ENCODE measurements at regions not wholly inside any gene's neighbourhood (a gene's known extent, or its start where the extent isn't known, plus 50 kb on each side); places are given as distances from the start of the nearest gene placed in this dataset.
"Not testable (repeated sequence)": the region's sequence is repeated elsewhere in the genome, so short reads cannot be mapped to it uniquely, and the experiment has no call there.

DNA sequence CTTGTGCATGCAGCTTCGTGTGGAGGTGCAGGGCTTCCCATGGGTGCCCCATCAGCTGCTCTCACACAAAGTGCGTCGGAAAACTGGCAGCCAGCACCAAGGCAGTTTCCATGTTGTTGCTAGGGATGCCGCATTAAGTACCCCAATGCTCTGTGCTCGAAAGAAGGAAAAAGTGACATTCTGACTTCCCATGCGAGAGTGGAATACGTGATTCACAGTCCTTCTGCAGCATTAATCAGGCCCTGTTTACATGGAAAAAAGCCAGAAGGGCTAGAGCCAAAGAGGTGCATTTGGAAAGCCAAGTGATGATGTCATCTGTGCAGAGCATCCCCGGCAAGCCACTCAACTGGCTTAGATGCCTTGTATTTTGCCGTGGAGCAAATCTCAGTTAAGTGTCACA is 258.3 kb downstream of the GATA3 start:
- no peak for DNase-seq
- Histone ChIP-seq H3K79me2 (ENCODE audit: low read length) (no peaks in the 10 kb centered on the region), H3K9me3 (ENCODE audit: low read length) (no peaks in the 10 kb centered on the region), H3K9me2 (replicated peaks; ENCODE audit: insufficient read depth, low read length) (no peaks in the 10 kb centered on the region), H3K4me3 (ENCODE audit: low read length) (no peak overlapping the region), H3K4me1 (ENCODE audit: low read length) (no peaks in the 10 kb centered on the region), H3K4me2 (ENCODE audit: low read depth, low read length, poor library complexity, severe bottlenecking) (no peak overlapping the region), H3K36me3 (ENCODE audit: insufficient read depth, low read length) (no peaks in the 10 kb centered on the region), H3K27ac (ENCODE audit: low read length) (no peak overlapping the region), H4K20me1 (ENCODE audit: insufficient read depth, low read depth, low read length) (no peaks in the 10 kb centered on the region), H3K9ac (ENCODE audit: low read length) (no peak overlapping the region), H3K27me3 (ENCODE audit: low read length) (no peaks in the 10 kb centered on the region; the same call in 1 of the 2 replicates), H2AFZ (ENCODE audit: low read length) (no peak overlapping the region)

GRCh38 chr10:8314486-8314885 is 260.0 kb downstream of the GATA3 start:
- Histone ChIP-seq H3K36me3 (ENCODE audit: insufficient read depth, low read length) (no peaks in the 10 kb centered on the region), H3K9me3 (ENCODE audit: low read length) (no peaks in the 10 kb centered on the region), H3K27ac (ENCODE audit: low read length) (no peak overlapping the region), H3K9me2 (replicated peaks; ENCODE audit: insufficient read depth, low read length) (no peaks in the 10 kb centered on the region), H3K4me2 (ENCODE audit: low read depth, low read length, poor library complexity, severe bottlenecking) (no peak overlapping the region), H3K4me3 (ENCODE audit: low read length) (no peak overlapping the region), H4K20me1 (ENCODE audit: insufficient read depth, low read depth, low read length) (no peaks in the 10 kb centered on the region), H2AFZ (ENCODE audit: low read length) (no peak overlapping the region), H3K9ac (ENCODE audit: low read length) (no peak overlapping the region), H3K79me2 (ENCODE audit: low read length) (no peaks in the 10 kb centered on the region), H3K4me1 (ENCODE audit: low read length) (no peaks in the 10 kb centered on the region), H3K27me3 (ENCODE audit: low read length) (no peaks in the 10 kb centered on the region; the same call in 1 of the 2 replicates)
- DNase-seq: no peak

GRCh38 chr10:8315619-8316021 is 261.1 kb downstream of the GATA3 start:
- H3K79me2 ChIP-seq (ENCODE audit: low read length): no peaks in the 10 kb centered on the region
- no peak overlapping the region for H3K9ac ChIP-seq (ENCODE audit: low read length)
- H3K27ac ChIP-seq (ENCODE audit: low read length): no peak overlapping the region
- H3K9me3 ChIP-seq (ENCODE audit: low read length): no peaks in the 10 kb centered on the region
- DNase-seq: no peak
- no peaks in the 10 kb centered on the region for H3K9me2 ChIP-seq (replicated peaks; ENCODE audit: insufficient read depth, low read length)
- H2AFZ ChIP-seq (ENCODE audit: low read length): no peak overlapping the region
- no peaks in the 10 kb centered on the region for H3K36me3 ChIP-seq (ENCODE audit: insufficient read depth, low read length)
- H4K20me1 ChIP-seq (ENCODE audit: insufficient read depth, low read depth, low read length): no peaks in the 10 kb centered on the region
- H3K4me1 ChIP-seq (ENCODE audit: low read length): no peaks in the 10 kb centered on the region
- no peak overlapping the region for H3K4me3 ChIP-seq (ENCODE audit: low read length)
- H3K27me3 ChIP-seq (ENCODE audit: low read length): no peaks in the 10 kb centered on the region; the same call in 1 of the 2 replicates
- H3K4me2 ChIP-seq (ENCODE audit: low read depth, low read length, poor library complexity, severe bottlenecking): no peak overlapping the region

GRCh38 chr10:8316284-8316683 is 261.8 kb downstream of the GATA3 start:
- Histone ChIP-seq H3K27ac (ENCODE audit: low read length) (no peak overlapping the region), H3K9me2 (replicated peaks; ENCODE audit: insufficient read depth, low read length) (no peaks in the 10 kb centered on the region), H3K36me3 (ENCODE audit: insufficient read depth, low read length) (no peaks in the 10 kb centered on the region), H4K20me1 (ENCODE audit: insufficient read depth, low read depth, low read length) (no peaks in the 10 kb centered on the region), H3K4me2 (ENCODE audit: low read depth, low read length, poor library complexity, severe bottlenecking) (no peak overlapping the region), H3K79me2 (ENCODE audit: low read length) (no peaks in the 10 kb centered on the region), H2AFZ (ENCODE audit: low read length) (no peak overlapping the region), H3K9me3 (ENCODE audit: low read length) (no peaks in the 10 kb centered on the region), H3K4me1 (ENCODE audit: low read length) (no peaks in the 10 kb centered on the region), H3K4me3 (ENCODE audit: low read length) (no peak overlapping the region), H3K27me3 (ENCODE audit: low read length) (no peaks in the 10 kb centered on the region; the same call in 1 of the 2 replicates), H3K9ac (ENCODE audit: low read length) (no peak overlapping the region)
- no peak for DNase-seq

- not testable (repeated sequence) for H3K9ac ChIP-seq (ENCODE audit: low read length); H3K4me2 ChIP-seq (ENCODE audit: low read depth, low read length, poor library complexity, severe bottlenecking); H3K4me3 ChIP-seq (ENCODE audit: low read length); H3K9me2 ChIP-seq (replicated peaks; ENCODE audit: insufficient read depth, low read length); H4K20me1 ChIP-seq (ENCODE audit: insufficient read depth, low read depth, low read length); H3K36me3 ChIP-seq (ENCODE audit: insufficient read depth, low read length); H3K27me3 ChIP-seq (ENCODE audit: low read length); DNase-seq; H3K9me3 ChIP-seq (ENCODE audit: low read length); H3K27ac ChIP-seq (ENCODE audit: low read length); H2AFZ ChIP-seq (ENCODE audit: low read length); H3K4me1 ChIP-seq (ENCODE audit: low read length); H3K79me2 ChIP-seq (ENCODE audit: low read length)
Measured at GRCh38 chr10:8318429-8318828, 263.9 kb downstream of the GATA3 start.

DNA sequence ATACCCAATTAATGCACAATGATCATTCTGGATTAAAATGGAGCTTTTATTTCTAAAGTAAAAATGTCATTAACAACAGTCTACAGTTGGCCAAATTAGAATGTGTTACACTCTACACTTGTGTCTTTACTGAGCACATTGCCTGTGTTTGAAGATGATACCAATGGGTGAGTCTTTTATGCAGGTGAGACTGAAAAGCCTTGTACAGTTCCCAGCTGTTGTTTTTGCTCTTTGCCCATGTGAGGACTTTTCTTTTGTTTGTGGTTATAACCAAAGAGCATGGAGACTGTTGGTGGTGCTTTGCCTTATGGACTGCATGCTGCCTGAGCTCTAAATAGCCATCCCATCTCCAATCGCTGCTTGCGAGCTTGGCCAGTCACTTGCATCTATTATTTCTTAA is 264.5 kb downstream of the GATA3 start:
- Histone ChIP-seq H3K4me3 (ENCODE audit: low read length) (no peak overlapping the region), H3K27ac (ENCODE audit: low read length) (no peak overlapping the region), H3K9me3 (ENCODE audit: low read length) (no peaks in the 10 kb centered on the region), H3K79me2 (ENCODE audit: low read length) (no peaks in the 10 kb centered on the region), H4K20me1 (ENCODE audit: insufficient read depth, low read depth, low read length) (no peaks in the 10 kb centered on the region), H3K9ac (ENCODE audit: low read length) (no peak overlapping the region), H3K4me1 (ENCODE audit: low read length) (no peaks in the 10 kb centered on the region), H3K27me3 (ENCODE audit: low read length) (no peaks in the 10 kb centered on the region), H3K9me2 (replicated peaks; ENCODE audit: insufficient read depth, low read length) (no peaks in the 10 kb centered on the region), H2AFZ (ENCODE audit: low read length) (no peak overlapping the region), H3K4me2 (ENCODE audit: low read depth, low read length, poor library complexity, severe bottlenecking) (no peak overlapping the region), H3K36me3 (ENCODE audit: insufficient read depth, low read length) (no peaks in the 10 kb centered on the region)
- DNase-seq: no peak

DNA sequence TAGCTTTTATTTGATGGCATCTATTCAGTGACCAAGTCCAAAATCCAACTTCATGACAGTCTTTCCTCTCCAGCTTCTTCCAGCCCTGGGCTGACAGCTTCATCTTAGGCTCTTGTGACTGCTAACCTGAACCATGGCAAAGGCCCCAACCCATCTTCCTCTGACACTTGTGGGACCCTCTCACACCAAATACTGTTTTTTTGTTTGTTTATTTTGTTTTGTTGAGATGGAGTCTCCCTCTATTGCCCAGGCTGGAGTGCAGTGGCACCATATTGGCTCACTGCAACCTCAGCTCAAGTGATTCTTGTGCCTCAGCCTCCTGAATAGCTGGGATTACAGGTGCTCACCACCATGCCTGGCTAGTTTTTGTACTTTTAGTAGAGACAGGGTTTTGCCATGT is 265.2 kb downstream of the GATA3 start:
- Histone ChIP-seq H3K36me3 (ENCODE audit: insufficient read depth, low read length) (no peaks in the 10 kb centered on the region), H2AFZ (ENCODE audit: low read length) (no peak overlapping the region), H3K79me2 (ENCODE audit: low read length) (no peaks in the 10 kb centered on the region), H3K9me2 (replicated peaks; ENCODE audit: insufficient read depth, low read length) (no peaks in the 10 kb centered on the region), H3K27me3 (ENCODE audit: low read length) (no peaks in the 10 kb centered on the region), H3K4me3 (ENCODE audit: low read length) (no peak overlapping the region), H3K4me2 (ENCODE audit: low read depth, low read length, poor library complexity, severe bottlenecking) (no peak overlapping the region), H3K4me1 (ENCODE audit: low read length) (no peaks in the 10 kb centered on the region), H4K20me1 (ENCODE audit: insufficient read depth, low read depth, low read length) (no peaks in the 10 kb centered on the region), H3K9ac (ENCODE audit: low read length) (no peak overlapping the region), H3K27ac (ENCODE audit: low read length) (no peak overlapping the region), H3K9me3 (ENCODE audit: low read length) (no peaks in the 10 kb centered on the region)
- no peak for DNase-seq

- H3K27me3 ChIP-seq (ENCODE audit: low read length): no peaks in the 10 kb centered on the region
Measured at GRCh38 chr10:8321990-8322389, 267.5 kb downstream of the GATA3 start.

GRCh38 chr10:8323428-8324054 is 269.1 kb downstream of the GATA3 start:
- Histone ChIP-seq H4K20me1 (ENCODE audit: insufficient read depth, low read depth, low read length) (no peaks in the 10 kb centered on the region), H3K79me2 (ENCODE audit: low read length) (no peaks in the 10 kb centered on the region), H3K36me3 (ENCODE audit: insufficient read depth, low read length) (no peaks in the 10 kb centered on the region), H3K27ac (ENCODE audit: low read length) (no peak overlapping the region), H3K9ac (ENCODE audit: low read length) (no peak overlapping the region), H3K9me3 (ENCODE audit: low read length) (no peaks in the 10 kb centered on the region), H2AFZ (ENCODE audit: low read length) (no peak overlapping the region), H3K4me3 (ENCODE audit: low read length) (no peak overlapping the region), H3K9me2 (replicated peaks; ENCODE audit: insufficient read depth, low read length) (no peaks in the 10 kb centered on the region), H3K4me1 (ENCODE audit: low read length) (no peaks in the 10 kb centered on the region), H3K27me3 (ENCODE audit: low read length) (no peaks in the 10 kb centered on the region), H3K4me2 (ENCODE audit: low read depth, low read length, poor library complexity, severe bottlenecking) (no peak overlapping the region)
- no peak for DNase-seq

More at GRCh38 chr10:8321990-8322389, 267.5 kb downstream of the GATA3 start:
- no peaks in the 10 kb centered on the region for H3K36me3 ChIP-seq (ENCODE audit: insufficient read depth, low read length)
- no peak overlapping the region for H3K27ac ChIP-seq (ENCODE audit: low read length)
- no peaks in the 10 kb centered on the region for H3K9me3 ChIP-seq (ENCODE audit: low read length)
- H3K79me2 ChIP-seq (ENCODE audit: low read length): no peaks in the 10 kb centered on the region
- no peaks in the 10 kb centered on the region for H3K4me1 ChIP-seq (ENCODE audit: low read length)
- H3K4me3 ChIP-seq (ENCODE audit: low read length): no peak overlapping the region
- H2AFZ ChIP-seq (ENCODE audit: low read length): no peak overlapping the region
- H3K4me2 ChIP-seq (ENCODE audit: low read depth, low read length, poor library complexity, severe bottlenecking): no peak overlapping the region
- no peak for DNase-seq
- no peak overlapping the region for H3K9ac ChIP-seq (ENCODE audit: low read length)
- no peaks in the 10 kb centered on the region for H3K9me2 ChIP-seq (replicated peaks; ENCODE audit: insufficient read depth, low read length)
- H4K20me1 ChIP-seq (ENCODE audit: insufficient read depth, low read depth, low read length): no peaks in the 10 kb centered on the region

Data from Karpas-422 (cell line).